ENCODE measurements at regions not wholly inside any gene's neighbourhood (a gene's known extent, or its start where the extent isn't known, plus 50 kb on each side); places are given as distances from the start of the nearest gene placed in this dataset.
A peak's percentile ranks its signal among the peaks of the same experiment; 100 is the strongest.

- DNase-seq (ENCODE audit: low read depth, low spot score), result no peak
These were observed 126.5 kb upstream of the RUNX3 start for GRCh38 chr1:25056536-25056935.

- no peak for DNase-seq (ENCODE audit: low read depth, low spot score)
These were observed 125.9 kb upstream of the RUNX3 start for GRCh38 chr1:25055961-25056360.

DNA sequence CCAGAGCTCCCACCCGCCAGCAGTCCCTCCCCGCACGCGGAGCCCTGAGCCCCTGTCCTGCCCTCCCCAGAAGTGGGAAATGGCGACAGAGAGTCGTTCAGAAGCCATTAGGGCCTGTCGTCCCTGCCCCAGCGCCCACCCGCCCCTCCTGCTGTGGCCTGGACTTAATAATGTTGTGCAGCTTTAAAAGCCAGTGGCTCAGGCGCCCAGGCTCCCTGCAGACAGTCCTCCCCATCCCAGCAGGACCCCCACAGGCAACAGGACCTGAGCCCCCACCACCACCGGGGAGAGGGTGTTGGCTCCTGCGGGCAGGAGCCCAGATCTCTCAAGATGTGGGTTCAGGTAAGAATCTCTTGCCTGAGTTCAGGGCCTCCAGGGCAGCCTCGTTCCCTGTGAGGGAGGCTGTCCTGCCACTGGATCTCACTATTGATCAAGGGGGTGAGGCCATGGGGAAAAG, 125.3 kb upstream of the RUNX3 start:
- DNase-seq (ENCODE audit: low read depth, low spot score), result no peak

- DNase-seq (ENCODE audit: low read depth, low spot score), result no peak
These were observed 124.6 kb upstream of the RUNX3 start for GRCh38 chr1:25054526-25055323.

GRCh38 chr1:25053576-25054250, 123.6 kb upstream of the RUNX3 start:
- DNase-seq (ENCODE audit: low read depth, low spot score), result no peak

DNA sequence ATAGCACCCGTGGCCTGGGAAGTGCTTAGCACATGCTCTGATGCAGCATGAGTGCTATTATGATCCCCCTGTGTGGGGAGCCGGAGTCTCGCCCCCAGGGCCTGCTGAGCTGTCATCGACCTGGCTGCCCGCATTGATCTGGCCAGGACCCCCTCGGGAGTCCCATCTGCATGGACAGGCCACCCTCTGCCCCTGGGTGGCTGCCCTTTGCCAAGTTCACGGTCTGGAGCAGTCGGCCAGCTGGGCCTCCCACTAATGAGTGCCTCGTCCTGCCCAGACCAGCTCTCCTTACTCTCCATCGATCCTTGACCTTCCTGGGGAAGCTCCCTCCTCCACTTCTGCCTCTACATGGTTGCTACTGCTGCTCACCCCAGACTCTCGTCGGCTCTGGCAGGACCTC, 121.8 kb upstream of the RUNX3 start:
- no peak for DNase-seq (ENCODE audit: low read depth, low spot score)

DNA sequence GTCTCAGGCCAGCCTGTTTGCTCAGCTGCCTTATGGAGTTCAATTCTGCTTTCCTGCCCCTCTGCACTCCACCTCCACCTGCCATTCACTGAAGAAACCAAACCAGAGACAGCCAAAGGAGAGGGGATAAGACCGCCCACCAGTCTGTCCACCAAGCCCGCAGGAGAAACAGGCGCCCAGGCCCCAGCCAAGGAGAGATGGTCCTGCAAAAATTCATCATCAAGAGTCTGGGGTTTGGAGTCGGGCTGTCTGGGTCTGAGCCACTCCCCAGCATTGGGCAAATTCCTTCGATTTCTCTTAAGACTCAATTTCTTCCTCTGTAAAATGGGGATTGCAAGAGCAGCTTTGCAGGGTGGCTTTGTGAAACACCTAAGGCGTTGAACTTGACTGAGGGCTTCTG, 121.4 kb upstream of the RUNX3 start:
- DNase-seq (ENCODE audit: low read depth, low spot score), result no peak

DNA sequence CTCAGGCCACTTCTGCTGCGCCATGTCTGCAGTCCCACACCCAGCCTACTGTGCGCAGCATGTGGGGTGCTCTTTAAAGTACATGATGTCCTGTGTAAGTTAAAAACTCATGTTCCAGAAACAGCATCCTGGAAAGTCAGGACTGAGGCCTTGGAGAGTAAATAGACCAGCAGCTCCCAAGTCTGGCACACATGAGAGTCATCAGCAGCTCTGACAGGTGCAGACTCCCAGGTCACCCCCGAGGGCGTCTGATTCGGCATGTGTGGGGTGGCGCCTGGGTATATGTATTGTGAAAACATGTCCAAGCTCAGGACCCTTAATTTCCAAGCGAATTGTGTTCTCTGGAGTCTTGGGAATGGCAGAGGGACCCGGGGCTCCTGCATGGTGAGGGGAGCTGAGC, 120.1 kb upstream of the RUNX3 start:
- no peak for DNase-seq (ENCODE audit: low read depth, low spot score)

GRCh38 chr1:25049190-25049589, 119.1 kb upstream of the RUNX3 start:
- no peak for DNase-seq (ENCODE audit: low read depth, low spot score)

- DNase-seq (ENCODE audit: low read depth, low spot score), result no peak
These were observed 118.7 kb upstream of the RUNX3 start for GRCh38 chr1:25048728-25049127.

DNA sequence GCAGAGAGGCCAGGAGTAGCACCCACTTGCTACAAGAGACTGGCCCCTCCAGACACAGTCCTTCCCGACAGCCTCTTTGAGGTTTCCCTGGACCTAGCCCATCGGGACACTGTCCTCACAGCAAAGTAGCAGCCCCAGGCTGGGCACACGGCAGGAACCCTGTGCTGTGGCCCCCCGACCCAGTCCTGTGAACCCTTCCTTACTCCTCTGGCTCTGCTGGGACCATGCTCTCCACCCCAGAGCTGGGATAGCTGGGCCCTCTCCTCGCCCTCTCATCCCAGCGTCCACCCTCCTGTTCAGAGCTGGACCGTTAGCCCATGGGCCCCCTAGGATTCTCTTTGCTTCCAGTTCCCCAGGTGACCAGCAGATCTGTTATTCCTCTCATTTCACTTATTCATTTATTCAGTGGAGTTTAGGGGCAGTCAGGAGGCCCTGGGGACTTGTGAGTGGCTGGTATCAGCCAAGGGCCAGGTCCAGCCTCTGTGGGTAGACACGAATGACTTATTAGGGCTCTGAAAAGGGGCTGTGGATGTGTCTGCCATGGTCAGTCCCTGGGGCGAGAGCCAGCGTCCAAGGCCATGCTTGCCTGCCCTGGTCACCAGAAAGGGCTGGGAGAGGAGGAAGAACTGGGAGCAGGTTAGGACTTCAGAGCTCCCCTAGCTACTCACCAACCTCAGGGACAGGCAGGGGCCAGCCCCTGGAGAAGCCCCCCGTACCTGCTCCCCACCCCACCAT, 117.6 kb upstream of the RUNX3 start:
- no peak for DNase-seq (ENCODE audit: low read depth, low spot score)

DNA sequence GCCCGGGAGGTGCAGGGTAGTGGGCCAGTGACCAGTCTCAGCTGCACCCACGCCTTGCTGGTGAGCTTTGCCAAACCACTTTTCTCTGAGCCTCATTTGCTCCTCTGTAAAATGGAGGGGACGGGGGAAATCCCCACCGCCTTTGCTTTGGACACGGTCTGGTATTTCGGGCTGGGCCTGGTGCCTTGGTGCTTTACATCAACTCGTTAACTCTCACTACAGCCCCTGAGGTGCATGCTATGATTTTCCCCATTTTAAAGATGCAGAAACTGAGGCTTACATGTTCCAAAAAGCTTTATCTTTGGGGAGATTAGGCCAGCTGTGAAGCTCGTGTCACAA, 116.1 kb upstream of the RUNX3 start:
- DNase-seq (ENCODE audit: low read depth, low spot score), result no peak

GRCh38 chr1:25045480-25046193, 115.6 kb upstream of the RUNX3 start:
- DNase-seq (ENCODE audit: low read depth, low spot score), result no peak

- no peak for DNase-seq (ENCODE audit: low read depth, low spot score)
These were observed 113.1 kb upstream of the RUNX3 start for GRCh38 chr1:25043228-25043580.

- DNase-seq (ENCODE audit: low read depth, low spot score), result no peak
These were observed 112.5 kb upstream of the RUNX3 start for GRCh38 chr1:25042331-25043227.

GRCh38 chr1:25041916-25042315, 111.8 kb upstream of the RUNX3 start:
- DNase-seq (ENCODE audit: low read depth, low spot score), result no peak

DNA sequence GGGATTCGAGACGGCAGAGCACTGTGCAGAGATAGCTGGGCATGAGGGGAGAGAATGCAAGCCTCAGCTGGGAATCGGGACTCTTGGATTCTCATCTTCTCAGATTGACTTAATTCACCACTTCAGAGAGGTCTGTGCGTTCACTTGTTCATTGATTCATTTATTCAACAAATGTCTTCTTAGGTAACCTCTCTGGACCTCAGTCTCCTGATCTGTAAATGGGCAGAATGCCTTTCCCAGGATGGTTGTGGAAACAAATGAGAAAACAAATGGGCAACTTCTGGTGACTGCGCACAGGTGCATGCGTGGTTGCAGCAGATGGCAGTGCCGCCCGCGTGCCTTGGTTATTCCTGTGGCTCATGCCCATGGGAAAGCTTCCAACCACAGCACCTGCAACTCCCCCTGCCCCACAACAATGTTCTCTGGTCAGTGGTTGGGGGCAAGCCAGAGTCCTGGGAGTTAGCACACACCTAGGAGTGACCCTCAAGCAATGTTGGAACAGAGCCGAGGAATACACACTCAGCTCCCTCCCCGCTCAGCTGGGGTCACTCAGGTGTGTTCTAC, 110.1 kb upstream of the RUNX3 start:
- no peak for DNase-seq (ENCODE audit: low read depth, low spot score)

DNA sequence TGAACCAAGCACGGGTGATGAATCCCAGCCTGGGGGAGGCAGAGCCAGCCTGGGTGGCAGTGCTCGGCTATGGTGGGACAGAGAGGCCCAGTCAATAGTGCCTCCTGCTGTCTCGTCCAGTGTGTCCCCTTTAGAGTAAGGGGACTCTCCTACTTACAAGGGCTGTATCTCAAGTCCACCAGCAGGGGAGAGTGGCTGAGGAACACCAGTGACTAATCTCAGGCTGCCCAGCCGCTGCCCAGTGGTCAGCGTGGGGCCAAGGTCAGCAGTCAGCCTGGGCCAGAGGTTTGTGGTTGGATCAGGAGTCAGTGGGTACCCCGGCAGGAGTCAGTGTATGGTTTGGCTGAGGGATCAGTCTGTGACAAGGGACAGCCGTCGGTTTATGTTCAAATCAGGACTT, 109.2 kb upstream of the RUNX3 start:
- DNase-seq (ENCODE audit: low read depth, low spot score), result no peak

DNA sequence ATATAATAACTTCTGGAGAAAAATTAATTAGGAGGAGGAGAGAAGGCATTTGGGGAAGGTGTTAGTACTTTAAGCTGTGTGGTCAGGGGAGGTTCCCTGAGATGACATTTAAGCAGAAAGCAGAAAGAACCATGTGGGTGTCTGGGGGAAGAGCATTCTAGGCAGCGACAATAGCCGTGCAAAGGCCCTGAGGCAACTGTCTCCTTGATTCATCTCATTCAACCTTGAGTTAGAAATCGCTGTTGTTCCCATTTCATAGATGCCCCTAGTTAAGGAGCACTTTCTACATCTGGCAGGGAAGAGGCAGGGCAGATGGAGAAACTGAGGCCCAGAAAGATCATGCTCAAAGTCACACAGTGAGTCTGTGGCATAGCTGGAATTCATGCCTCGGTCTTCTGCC, 108.6 kb upstream of the RUNX3 start:
- no peak for DNase-seq (ENCODE audit: low read depth, low spot score)

GRCh38 chr1:25037174-25038074, 107.3 kb upstream of the RUNX3 start:
- DNase-seq (ENCODE audit: low read depth, low spot score), result peak; percentile 46
